IMR-90 (cell line): ENCODE measurements at regions not wholly inside any gene's neighbourhood (a gene's known extent, or its start where the extent isn't known, plus 50 kb on each side); places are given as distances from the start of the nearest gene placed in this dataset.

Experiments
- ATAC-seq: fragments of 200-7000 bp; cut with Tn5 transposase; 2 replicates; pipeline ENCODE4 v1.9.1; 2020; ENCODE audit warnings: low read depth, mild to moderate bottlenecking, moderate library complexity
- BruUV-seq: library from RNA; stranded (reverse); fragments of 400-500 nt; replicated peaks from 2 replicates; lab custom pipeline; 2021; lab: Mats Ljungman, UMichigan
- CTCF ChIA-PET: fragments of 300-600 bp; formaldehyde crosslinking; extraction: SDS; loops from one replicate; lab custom pipeline; 2021; ENCODE audit warnings: antibody characterized with exemption; lab: Yijun Ruan, JAX
- POLR2A ChIA-PET: fragments of 300-600 bp; sonication (Branson Sonifier 250); formaldehyde crosslinking; loops from one replicate; lab custom pipeline; 2022; ENCODE audit warnings: antibody characterized with exemption; ENCODE audit not compliant: unreplicated experiment; lab: Charles Lee
- DNase-seq: peaks from one replicate; pipeline ENCODE4 v3.0.0; 2013
- H2AFZ ChIP-seq: replicated peaks from 2 replicates; pipeline ENCODE3; 2013; ENCODE audit warnings: low read length, mild to moderate bottlenecking; ENCODE audit not compliant: poor library complexity
- H2AK5ac ChIP-seq: 2 replicates; pipeline ENCODE4 v1.6.1; 2013; ENCODE audit warnings: low read depth, low read length, inconsistent platforms
- H2AK9ac ChIP-seq: replicated peaks from 2 replicates; pipeline ENCODE3; 2013; ENCODE audit warnings: mild to moderate bottlenecking, low read depth, low read length, moderate library complexity; ENCODE audit not compliant: poor library complexity
- H2BK120ac ChIP-seq: 2 replicates; pipeline ENCODE4 v1.6.1; 2013; ENCODE audit warnings: low read depth, low read length, inconsistent platforms
- H2BK15ac ChIP-seq: 3 replicates; pipeline ENCODE4 v1.6.1; 2013; ENCODE audit warnings: low read depth, low read length, inconsistent platforms
- H2BK20ac ChIP-seq: 2 replicates; pipeline ENCODE4 v1.6.1; 2013; ENCODE audit warnings: low read depth, mild to moderate bottlenecking, inconsistent platforms, low read length, moderate library complexity
- H2BK5ac ChIP-seq: 2 replicates; pipeline ENCODE4 v1.6.1; 2013; ENCODE audit warnings: mild to moderate bottlenecking, low read depth, low read length, inconsistent platforms; ENCODE audit not compliant: poor library complexity, severe bottlenecking
- H3K14ac ChIP-seq: replicated peaks from 2 replicates; pipeline ENCODE4 v1.6.1; 2013; ENCODE audit warnings: low read depth, low read length, inconsistent platforms
- H3K18ac ChIP-seq: 2 replicates; pipeline ENCODE4 v1.6.1; 2013; ENCODE audit warnings: low read depth, low read length, control low read depth
- H3K23ac ChIP-seq: 2 replicates; pipeline ENCODE4 v1.6.1; 2013; ENCODE audit warnings: low read depth, low read length, inconsistent platforms
- H3K27ac ChIP-seq: 2 replicates; pipeline ENCODE4 v1.5.1; 2013; ENCODE audit warnings: mild to moderate bottlenecking, control low read depth, low read length; ENCODE audit not compliant: insufficient read depth
- H3K27me3 ChIP-seq: 2 replicates; pipeline ENCODE4 v1.6.1; 2013; ENCODE audit warnings: low read length; ENCODE audit not compliant: control insufficient read depth, insufficient read depth
- H3K36me3 ChIP-seq: 2 replicates; pipeline ENCODE4 v1.6.1; 2013; ENCODE audit warnings: low read length, mixed read lengths; ENCODE audit not compliant: control insufficient read depth, insufficient read depth
- H3K4ac ChIP-seq: 2 replicates; pipeline ENCODE4 v1.6.1; 2013; ENCODE audit warnings: low read depth, low read length, inconsistent platforms
- H3K4me1 ChIP-seq: 2 replicates; pipeline ENCODE4 v1.6.1; 2013; ENCODE audit warnings: low read length, mixed read lengths; ENCODE audit not compliant: control insufficient read depth, insufficient read depth
- H3K4me2 ChIP-seq: 2 replicates; pipeline ENCODE4 v1.6.1; 2013; ENCODE audit warnings: low read depth, mild to moderate bottlenecking, control low read depth, low read length, moderate library complexity
- H3K4me3 ChIP-seq: 2 replicates; pipeline ENCODE4 v1.5.1; 2013; ENCODE audit warnings: low read depth, mild to moderate bottlenecking, control low read depth, low read length, moderate library complexity; ENCODE audit not compliant: insufficient read depth
- H3K56ac ChIP-seq: 2 replicates; pipeline ENCODE4 v1.6.1; 2013; ENCODE audit warnings: low read length, inconsistent platforms; ENCODE audit not compliant: insufficient read depth; ENCODE audit errors: extremely low read depth
- H3K79me1 ChIP-seq, 2 experiments: 2 replicates each; pipeline ENCODE4 v1.6.1; 2013; ENCODE audit warnings: low read length in 2 of 2, inconsistent platforms in 1 of 2, low read depth in 1 of 2
- H3K9ac ChIP-seq: 2 replicates; pipeline ENCODE4 v1.6.1; 2013; ENCODE audit warnings: low read depth, low read length, control low read depth
- H3K9me1 ChIP-seq: 2 replicates; pipeline ENCODE4 v1.6.1; 2013; ENCODE audit warnings: low read length, inconsistent platforms; ENCODE audit not compliant: insufficient read depth
- H3K9me3 ChIP-seq: 2 replicates; pipeline ENCODE4 v1.6.1; 2013; ENCODE audit warnings: low read length; ENCODE audit not compliant: control insufficient read depth, insufficient read depth
- H4K20me1 ChIP-seq: 2 replicates; pipeline ENCODE4 v1.6.1; 2013; ENCODE audit warnings: low read length, inconsistent platforms; ENCODE audit not compliant: insufficient read depth
- H4K5ac ChIP-seq: 2 replicates; pipeline ENCODE4 v1.6.1; 2013; ENCODE audit warnings: mild to moderate bottlenecking, low read depth, low read length, control low read depth
- H4K8ac ChIP-seq, 2 experiments: 2 replicates each; pipeline ENCODE4 v1.6.1; 2013; ENCODE audit warnings: low read depth in 2 of 2, low read length in 2 of 2, control low read depth in 1 of 2, inconsistent platforms in 1 of 2
- H4K91ac ChIP-seq: 2 replicates; pipeline ENCODE4 v1.6.1; 2013; ENCODE audit warnings: low read depth, low read length, inconsistent platforms; ENCODE audit not compliant: insufficient read depth
- BHLHE40 ChIP-seq: fragments of 150-350 bp; IDR thresholded peaks from 2 replicates; pipeline ENCODE4 v1.6.1; 2016; ENCODE audit warnings: mild to moderate bottlenecking, low read depth, low read length
- CEBPB ChIP-seq: IDR thresholded peaks from 2 replicates; pipeline ENCODE4 v1.6.1; 2012; ENCODE audit warnings: low read depth, low read length, improper control_type of control experiment
- CHD1 ChIP-seq: IDR thresholded peaks from 2 replicates; pipeline ENCODE4 v1.6.1; 2012; ENCODE audit warnings: low read depth, low read length, improper control_type of control experiment
- FOS ChIP-seq: fragments of 150-350 bp; IDR thresholded peaks from 2 replicates; pipeline ENCODE4 v1.6.1; 2016; ENCODE audit warnings: low read depth, low read length
- MXI1 ChIP-seq: IDR thresholded peaks from 2 replicates; pipeline ENCODE4 v1.6.1; 2012; ENCODE audit warnings: low read depth, mild to moderate bottlenecking, low read length, moderate library complexity, borderline replicate concordance
- RAD21 ChIP-seq: IDR thresholded peaks from 2 replicates; pipeline ENCODE4 v1.6.1; 2012; ENCODE audit warnings: low read length, improper control_type of control experiment
- RCOR1 ChIP-seq: IDR thresholded peaks from 2 replicates; pipeline ENCODE4 v1.6.1; 2012; ENCODE audit warnings: mild to moderate bottlenecking, low read length, improper control_type of control experiment; ENCODE audit not compliant: insufficient replicate concordance
- WGBS, 2 experiments: methylation state at CpG; one replicate each; pipeline versions ENCODE4 v1.1.5 to v1.1.7; 2013; ENCODE audit warnings: missing lambda C conversion rate in 2 of 2; ENCODE audit not compliant: insufficient read length in 1 of 2; ENCODE audit errors: extremely low coverage in 2 of 2; 5-methylcytosine and 5-hydroxymethylcytosine counted together
- dilution Hi-C: fragments of 300-500 bp; cut with HindIII; formaldehyde crosslinking; loops from one replicate; pipeline ENCODE4 v1.14.3; 2018; ENCODE audit warnings: low sequenced_read_pairs; ENCODE audit not compliant: unreplicated experiment
- in situ Hi-C: fragments of 300-500 bp; cut with MboI; formaldehyde crosslinking; loops from 3 replicates; pipeline ENCODE4 v1.14.3; 2019; ENCODE audit warnings: low sequenced_read_pairs, inconsistent platforms, mixed read lengths
- intact Hi-C: fragments of 100-400 bp; cut with micrococcal nuclease; formaldehyde crosslinking; loops from 2 replicates; pipeline ENCODE4 v1.10.0; 2022

DNA sequence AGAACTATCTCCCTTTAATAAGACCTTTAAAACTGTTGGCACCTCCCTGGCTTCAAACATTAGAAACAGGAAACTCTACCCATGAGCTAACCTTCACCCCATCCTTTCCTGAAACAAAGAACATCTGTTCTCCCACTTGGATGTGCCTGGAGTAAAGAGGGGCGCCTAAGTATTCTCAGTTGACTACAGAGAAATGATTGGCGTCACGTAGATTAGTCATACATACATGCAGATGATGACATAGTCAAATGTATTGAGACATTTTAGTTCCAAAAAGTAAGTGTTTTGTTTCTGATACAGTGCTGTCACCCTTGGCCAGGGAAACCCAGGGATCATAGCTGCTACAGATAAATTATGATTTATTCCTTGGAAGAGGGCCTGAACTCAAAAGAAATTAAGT lies 260.0 kb upstream of the PLEKHG7 start:
- Histone ChIP-seq H2AFZ (no peak overlapping the region), H3K9me3 (no peaks in the 10 kb centered on the region), H2BK15ac (no peak overlapping the region), H3K4me2 (no peak overlapping the region), H3K27ac (no peak overlapping the region), H3K14ac (no peak overlapping the region), H3K23ac (no peak overlapping the region), H2BK20ac (no peak overlapping the region), H3K36me3 (no peaks in the 10 kb centered on the region), H3K4ac (no peak overlapping the region), H4K20me1 (no peaks in the 10 kb centered on the region), H4K91ac (no peak overlapping the region), H3K4me3 (no peak overlapping the region), H2AK9ac (no peak overlapping the region), H3K9me1 (no peaks in the 10 kb centered on the region), H2BK5ac (no peak overlapping the region), H3K4me1 (no peaks in the 10 kb centered on the region), H2AK5ac (no peak overlapping the region), H3K27me3 (peaks cover 8% of the 10 kb centered on the region), H3K56ac (no peak overlapping the region), H4K8ac (no peak overlapping the region), H4K5ac (no peak overlapping the region), H3K18ac (no peak overlapping the region), H3K9ac (no peak overlapping the region), H3K79me1 (no peaks in the 10 kb centered on the region), H2BK120ac (no peak overlapping the region)
- DNase-seq, result no peak
- BruUV-seq, result no TSS peak
- in situ Hi-C loops (no loop called here), intact Hi-C loops (no loop called here), dilution Hi-C loops (no loop called here)
- no peak for TF ChIP-seq CHD1
- TF ChIP-seq RCOR1, result no peak
- no peak for TF ChIP-seq MXI1
- TF ChIP-seq RAD21, result no peak
- TF ChIP-seq FOS, result no peak
- no peak for TF ChIP-seq CEBPB
- TF ChIP-seq BHLHE40, result no peak
- POLR2A ChIA-PET, result no interaction called here
- WGBS, 2 experiments, result no CpG with 5 or more reads among the region's 3 CpGs
- CTCF ChIA-PET, result interaction anchor here (0.6 kb wide), 1 partner anchor 27 kb away, joined by 3 read pairs; no protein-coding TSS in a partner anchor
- ATAC-seq, result no peak
